ENCODE measurements at regions not wholly inside any gene's neighbourhood (a gene's known extent, or its start where the extent isn't known, plus 50 kb on each side); places are given as distances from the start of the nearest gene placed in this dataset.

GRCh38 chr4:113849771-113850170, 88.2 kb upstream of the CAMK2D start:
- TF ChIP-seq CTCF (IDR thresholded peaks at IDR 0.05; ENCODE audit: insufficient read depth, low read depth, low read length): no peak
- peak; percentile 19 for DNase-seq (ENCODE audit: low read depth)
- no peak overlapping the region for H3K4me3 ChIP-seq (ENCODE audit: low read depth, low read length)

- H3K4me3 ChIP-seq (ENCODE audit: low read depth, low read length): no peak overlapping the region
- no peak for TF ChIP-seq CTCF (IDR thresholded peaks at IDR 0.05; ENCODE audit: insufficient read depth, low read depth, low read length)
- DNase-seq (ENCODE audit: low read depth): no peak
Measured at GRCh38 chr4:113847710-113848109, 86.2 kb upstream of the CAMK2D start.

- DNase-seq (ENCODE audit: low read depth): no peak
- TF ChIP-seq CTCF (IDR thresholded peaks at IDR 0.05; ENCODE audit: insufficient read depth, low read depth, low read length): no peak
- no peak overlapping the region for H3K4me3 ChIP-seq (ENCODE audit: low read depth, low read length)
Measured at GRCh38 chr4:113846433-113846832, 84.9 kb upstream of the CAMK2D start.

- no peak for TF ChIP-seq CTCF (IDR thresholded peaks at IDR 0.05; ENCODE audit: insufficient read depth, low read depth, low read length)
- no peak for DNase-seq (ENCODE audit: low read depth)
- no peak overlapping the region for H3K4me3 ChIP-seq (ENCODE audit: low read depth, low read length)
Measured at GRCh38 chr4:113845138-113845537, 83.6 kb upstream of the CAMK2D start.

GRCh38 chr4:113844369-113844768, 82.8 kb upstream of the CAMK2D start:
- no peak for DNase-seq (ENCODE audit: low read depth)
- no peak for TF ChIP-seq CTCF (IDR thresholded peaks at IDR 0.05; ENCODE audit: insufficient read depth, low read depth, low read length)
- no peak overlapping the region for H3K4me3 ChIP-seq (ENCODE audit: low read depth, low read length)

- no peak for DNase-seq (ENCODE audit: low read depth)
- H3K4me3 ChIP-seq (ENCODE audit: low read depth, low read length): no peak overlapping the region
- no peak for TF ChIP-seq CTCF (IDR thresholded peaks at IDR 0.05; ENCODE audit: insufficient read depth, low read depth, low read length)
Measured at GRCh38 chr4:113840861-113841260, 79.3 kb upstream of the CAMK2D start.

GRCh38 chr4:113838460-113838859, 76.9 kb upstream of the CAMK2D start:
- no peak for TF ChIP-seq CTCF (IDR thresholded peaks at IDR 0.05; ENCODE audit: insufficient read depth, low read depth, low read length)
- no peak overlapping the region for H3K4me3 ChIP-seq (ENCODE audit: low read depth, low read length)
- DNase-seq (ENCODE audit: low read depth): no peak

Data from fibroblast of villous mesenchyme (primary cell).